GM13977 (cell line): ENCODE measurements at regions not wholly inside any gene's neighbourhood (a gene's known extent, or its start where the extent isn't known, plus 50 kb on each side); places are given as distances from the start of the nearest gene placed in this dataset.
"Not testable (repeated sequence)": the region's sequence is repeated elsewhere in the genome, so short reads cannot be mapped to it uniquely, and the experiment has no call there.

Experiments used
- DNase-seq: peaks from one replicate; pipeline ENCODE4 v3.0.0; 2012; ENCODE audit warnings: low spot score
- in situ Hi-C: fragments of 300-500 bp; cut with MboI; formaldehyde crosslinking; loops from one replicate; pipeline ENCODE4 v1.12.0; 2022; ENCODE audit warnings: low sequenced_read_pairs, low pct_unique_long_range_greater_than_20kb, mixed read lengths, inconsistent platforms; ENCODE audit not compliant: unreplicated experiment
- TF ChIP-seq, protein P1 (sequence below): IDR thresholded peaks from 2 replicates; pipeline ENCODE4 v1.5.1; 2012; ENCODE audit warnings: mild to moderate bottlenecking, control low read depth; ENCODE audit not compliant: insufficient read depth; ENCODE audit errors: extremely low read depth, missing control alignments

GRCh38 chr3:104005815-104006214 is 1360.9 kb upstream of the ALCAM start:
- TF ChIP-seq, protein P1, sequence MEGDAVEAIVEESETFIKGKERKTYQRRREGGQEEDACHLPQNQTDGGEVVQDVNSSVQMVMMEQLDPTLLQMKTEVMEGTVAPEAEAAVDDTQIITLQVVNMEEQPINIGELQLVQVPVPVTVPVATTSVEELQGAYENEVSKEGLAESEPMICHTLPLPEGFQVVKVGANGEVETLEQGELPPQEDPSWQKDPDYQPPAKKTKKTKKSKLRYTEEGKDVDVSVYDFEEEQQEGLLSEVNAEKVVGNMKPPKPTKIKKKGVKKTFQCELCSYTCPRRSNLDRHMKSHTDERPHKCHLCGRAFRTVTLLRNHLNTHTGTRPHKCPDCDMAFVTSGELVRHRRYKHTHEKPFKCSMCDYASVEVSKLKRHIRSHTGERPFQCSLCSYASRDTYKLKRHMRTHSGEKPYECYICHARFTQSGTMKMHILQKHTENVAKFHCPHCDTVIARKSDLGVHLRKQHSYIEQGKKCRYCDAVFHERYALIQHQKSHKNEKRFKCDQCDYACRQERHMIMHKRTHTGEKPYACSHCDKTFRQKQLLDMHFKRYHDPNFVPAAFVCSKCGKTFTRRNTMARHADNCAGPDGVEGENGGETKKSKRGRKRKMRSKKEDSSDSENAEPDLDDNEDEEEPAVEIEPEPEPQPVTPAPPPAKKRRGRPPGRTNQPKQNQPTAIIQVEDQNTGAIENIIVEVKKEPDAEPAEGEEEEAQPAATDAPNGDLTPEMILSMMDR: no peak
- no peak for DNase-seq
- in situ Hi-C loops: no loop called here

DNA sequence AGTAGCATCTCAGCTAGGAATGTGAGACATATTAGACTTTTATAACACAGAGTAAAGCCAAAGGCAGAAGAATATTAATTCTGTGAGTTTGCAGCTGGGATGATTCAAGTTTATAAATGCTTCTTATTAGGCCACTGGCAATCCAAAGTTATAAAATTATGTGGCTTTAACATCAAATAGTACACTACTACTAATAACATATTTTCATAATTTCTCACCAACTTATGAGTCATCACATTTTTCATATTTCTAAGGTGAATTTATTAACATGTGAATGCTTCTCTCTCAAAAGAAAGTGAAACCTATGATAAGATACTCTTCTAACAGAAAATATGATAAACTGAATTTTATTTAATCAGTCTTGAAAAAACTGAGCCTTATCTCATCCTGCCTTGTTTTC is 1348.2 kb upstream of the ALCAM start:
- TF ChIP-seq, protein P1: no peak
- DNase-seq: no peak
- in situ Hi-C loops: no loop called here

- in situ Hi-C loops: no loop called here
- TF ChIP-seq, protein P1: no peak
- no peak for DNase-seq
These were observed 1335.1 kb upstream of the ALCAM start for GRCh38 chr3:104031598-104031997.

DNA sequence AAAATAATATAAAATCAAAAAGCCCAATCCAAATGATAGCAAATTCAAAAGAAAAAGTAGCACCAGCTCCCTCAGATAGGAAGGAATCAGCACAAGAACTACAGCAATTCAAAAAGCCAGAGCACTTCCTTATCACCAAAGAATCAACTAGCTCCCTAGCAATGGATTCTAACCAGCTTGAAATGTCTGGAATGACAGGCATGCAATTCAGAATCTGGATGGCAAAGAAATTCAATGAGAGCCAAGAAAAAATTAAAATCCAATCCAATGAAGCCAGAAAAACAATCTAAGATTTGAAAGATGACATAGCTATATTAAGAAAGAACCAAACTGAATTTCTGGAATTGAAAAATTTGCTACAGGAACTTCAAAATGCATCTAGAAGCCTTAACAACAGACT is 1334.4 kb upstream of the ALCAM start:
- in situ Hi-C loops: no loop called here
- no peak for DNase-seq
- TF ChIP-seq, protein P1: no peak

DNA sequence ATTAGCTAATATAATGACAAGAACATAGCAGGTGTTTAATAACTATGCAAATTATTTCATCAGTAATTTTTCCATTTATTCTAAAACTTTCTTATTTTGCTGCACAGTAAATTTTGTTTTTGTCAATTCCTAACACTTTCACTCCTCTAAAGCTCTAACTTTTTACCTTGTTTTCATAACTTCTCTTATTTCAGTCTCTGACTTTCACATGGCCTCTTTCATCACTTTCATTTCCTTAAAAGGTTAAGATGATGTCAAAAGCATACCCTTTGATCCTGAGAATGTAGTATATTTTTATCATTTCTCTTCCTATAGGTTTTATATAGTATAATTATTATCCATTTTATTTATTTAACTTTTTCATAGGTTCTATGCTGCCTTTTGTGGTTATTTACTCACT is 1325.8 kb upstream of the ALCAM start:
- TF ChIP-seq, protein P1: no peak
- DNase-seq: no peak
- in situ Hi-C loops: no loop called here

GRCh38 chr3:104043001-104043543 is 1323.6 kb upstream of the ALCAM start:
- DNase-seq, in situ Hi-C loops: not testable (repeated sequence)

DNA sequence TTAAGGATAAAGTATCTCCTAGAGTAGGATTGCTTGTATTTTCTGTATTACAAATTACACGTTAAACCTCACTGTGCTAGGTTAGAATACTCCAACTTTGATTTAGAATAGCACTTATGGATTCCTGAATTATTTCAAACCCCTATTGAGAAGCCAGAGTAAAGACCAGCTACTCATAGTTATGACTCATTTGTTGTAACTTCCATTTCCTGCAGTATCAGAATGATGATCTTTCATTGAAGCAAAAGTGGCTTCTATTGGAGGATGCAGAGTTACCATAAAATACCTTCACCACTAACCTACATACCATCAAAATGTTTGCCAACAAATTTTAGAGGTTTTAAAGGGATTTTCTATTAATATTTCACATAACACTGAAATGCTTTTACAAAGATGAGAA is 1322.7 kb upstream of the ALCAM start:
- in situ Hi-C loops: no loop called here
- no peak for DNase-seq
- TF ChIP-seq, protein P1: no peak
